Stimulated activated CD4-positive, alpha-beta T cell treated with anti-CD3 and anti-CD28 coated beads, Interleukin-1b, Interleukin-23, amount 100 ng/mL, for 4 hours (primary cell): ENCODE measurements at regions not wholly inside any gene's neighbourhood (a gene's known extent, or its start where the extent isn't known, plus 50 kb on each side); places are given as distances from the start of the nearest gene placed in this dataset.

Experiments used
- DNase-seq, 2 donors: peaks; one replicate each; pipeline ENCODE4 v3.0.0-alpha.2; 2020; ENCODE audit warnings: low read depth in 2 of 2

DNA sequence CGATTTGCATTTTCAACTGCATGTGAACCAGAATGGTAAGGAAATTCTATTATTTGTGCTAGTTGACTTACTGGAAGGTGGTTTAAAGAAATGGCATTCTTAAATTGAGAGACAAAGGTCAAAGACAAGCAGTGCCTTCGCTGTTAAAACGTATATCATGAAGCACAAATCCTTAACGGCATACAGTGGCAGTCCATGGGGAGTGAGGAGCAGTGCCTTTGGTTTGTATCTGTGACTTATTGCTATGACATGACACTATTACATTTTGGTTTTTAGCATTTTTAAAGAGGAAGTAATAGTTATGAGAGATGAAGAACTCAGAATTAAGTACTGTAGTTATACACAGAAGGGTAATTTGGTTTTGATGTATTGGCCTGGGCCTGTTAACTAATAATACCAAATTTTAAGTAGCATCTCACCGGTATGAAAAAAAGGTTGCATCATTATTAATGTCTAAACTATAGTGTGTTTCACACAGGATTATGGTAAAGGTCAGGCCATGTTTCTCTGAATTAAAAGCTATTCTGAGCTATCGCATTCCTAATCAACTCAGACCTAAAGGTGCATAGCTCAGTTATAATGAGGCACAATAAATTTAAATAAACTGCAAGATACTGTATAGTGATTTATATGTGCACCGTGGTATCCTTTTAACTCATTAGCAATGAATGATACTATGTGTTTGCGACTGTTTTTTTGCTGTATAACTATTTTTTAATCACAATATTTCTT is 339.8 kb upstream of the ARRDC3 start:
- DNase-seq = no peak

- DNase-seq = no peak
Measured at GRCh38 chr5:91712718-91713117, 329.6 kb upstream of the ARRDC3 start.

DNA sequence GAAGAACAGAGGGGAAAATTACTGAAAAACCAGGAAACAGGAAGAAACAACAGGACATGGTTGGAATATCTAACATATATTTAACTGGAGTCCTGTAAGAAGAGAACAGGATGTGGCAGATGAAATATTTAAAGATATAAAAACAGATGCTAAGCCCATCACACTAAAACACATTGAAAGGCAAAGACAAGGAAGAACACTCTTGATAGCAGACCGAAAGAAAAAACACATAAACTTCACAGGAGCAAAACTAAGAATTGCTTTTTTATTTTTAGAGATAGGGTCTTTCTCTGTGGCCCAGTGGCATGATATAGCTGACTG is 324.4 kb upstream of the ARRDC3 start:
- no peak for DNase-seq

GRCh38 chr5:91706785-91707520 is 323.8 kb upstream of the ARRDC3 start:
- no peak for DNase-seq

DNA sequence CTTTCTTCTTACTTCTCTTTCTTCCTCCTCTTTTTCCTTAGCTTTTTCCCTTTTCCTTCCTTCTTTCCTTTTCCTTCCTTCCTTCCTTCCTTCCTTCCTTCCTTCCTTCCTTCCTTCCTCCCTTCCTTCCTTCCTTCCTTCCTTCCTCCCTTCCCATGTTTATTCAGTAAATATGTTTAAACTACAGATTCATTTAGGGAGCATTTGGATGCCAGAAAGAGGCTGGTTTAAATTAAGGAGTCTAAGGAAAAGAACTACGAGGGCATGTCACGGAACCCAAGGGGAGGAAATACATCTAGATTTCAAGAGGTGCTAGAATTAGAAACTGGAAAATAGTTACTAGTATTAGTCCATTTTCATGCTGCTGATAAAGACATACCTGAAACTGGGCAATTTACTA is 320.0 kb upstream of the ARRDC3 start:
- no peak for DNase-seq

DNA sequence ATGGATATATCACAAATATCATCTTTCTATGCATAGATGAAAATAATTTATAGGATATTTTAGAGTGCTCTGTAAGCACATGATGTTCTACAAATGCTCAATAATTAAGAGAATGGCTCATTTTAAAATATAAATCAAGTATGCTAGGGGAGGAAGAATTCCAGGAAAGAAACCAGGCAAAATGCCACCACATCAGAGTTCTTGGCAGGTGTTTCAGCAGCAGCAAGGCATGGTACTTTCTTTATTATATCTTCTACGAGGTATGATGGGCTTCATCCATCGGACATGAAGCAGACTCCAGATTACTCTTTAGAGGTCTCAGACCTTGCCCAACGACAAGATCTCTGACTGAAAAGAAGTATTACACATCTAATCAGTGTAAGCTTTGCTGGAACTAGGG is 316.3 kb upstream of the ARRDC3 start:
- no peak for DNase-seq

DNA sequence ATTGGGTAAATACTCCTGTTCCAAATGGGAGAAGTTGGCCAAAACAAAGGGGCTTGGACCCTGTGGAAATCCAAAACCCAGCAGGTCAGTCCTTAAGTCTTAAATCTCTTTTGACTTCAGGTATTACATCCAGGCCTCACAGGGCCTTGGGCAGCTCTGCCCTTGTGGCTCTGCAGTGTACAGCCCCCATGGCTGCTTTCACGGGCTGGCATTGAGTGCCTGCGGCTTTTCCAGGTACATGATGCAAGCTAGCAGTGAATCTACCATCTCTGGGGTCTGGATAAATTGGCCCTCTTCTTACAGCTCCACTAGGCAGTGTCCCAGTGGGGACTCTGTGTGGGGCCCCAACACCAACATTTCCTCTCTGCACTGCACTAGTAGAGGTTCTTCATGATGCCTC is 308.5 kb upstream of the ARRDC3 start:
- DNase-seq = no peak

DNA sequence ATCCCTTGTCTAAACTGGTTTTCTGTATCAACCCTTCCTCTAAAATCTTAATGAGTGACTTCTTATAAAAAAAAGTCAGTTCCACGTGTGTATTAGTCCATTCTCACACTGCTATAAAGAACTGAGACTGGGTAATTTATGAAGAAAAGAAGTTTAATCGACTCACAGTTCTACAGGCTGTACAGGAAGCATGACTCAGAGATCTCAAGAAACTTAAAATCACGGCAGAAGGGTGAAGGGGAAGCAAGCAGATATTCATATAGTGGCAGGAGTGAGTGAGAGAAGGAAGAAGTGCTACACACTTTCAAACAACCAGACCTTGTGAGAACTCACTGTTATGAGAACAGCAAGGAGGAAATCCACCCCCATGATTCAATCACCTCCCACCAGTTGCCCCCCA is 307.8 kb upstream of the ARRDC3 start:
- no peak for DNase-seq

GRCh38 chr5:91687430-91687829 is 304.3 kb upstream of the ARRDC3 start:
- no peak for DNase-seq

GRCh38 chr5:91684625-91685024 is 301.5 kb upstream of the ARRDC3 start:
- DNase-seq = no peak

DNA sequence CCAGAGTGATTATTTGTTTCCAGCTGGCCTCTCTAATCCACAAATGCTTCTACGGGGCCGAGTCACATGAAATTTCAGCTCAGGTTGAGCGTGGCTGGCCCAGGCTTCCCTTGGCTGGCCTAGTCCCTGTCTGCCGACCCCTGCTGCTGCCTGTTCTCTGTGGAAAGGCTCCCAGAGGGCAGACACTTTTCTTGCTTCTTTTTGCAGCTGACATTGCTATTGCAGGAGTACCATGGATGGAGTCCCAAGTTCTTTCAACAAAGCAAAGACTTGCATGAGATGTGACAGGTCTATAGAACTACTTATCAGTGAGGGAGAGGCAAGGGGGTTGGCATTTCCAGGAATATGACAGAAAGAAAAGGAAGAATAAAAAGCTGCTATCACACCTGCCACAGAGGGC is 287.4 kb upstream of the ARRDC3 start:
- DNase-seq = no peak

GRCh38 chr5:91670122-91670521 is 287.0 kb upstream of the ARRDC3 start:
- no peak for DNase-seq

DNA sequence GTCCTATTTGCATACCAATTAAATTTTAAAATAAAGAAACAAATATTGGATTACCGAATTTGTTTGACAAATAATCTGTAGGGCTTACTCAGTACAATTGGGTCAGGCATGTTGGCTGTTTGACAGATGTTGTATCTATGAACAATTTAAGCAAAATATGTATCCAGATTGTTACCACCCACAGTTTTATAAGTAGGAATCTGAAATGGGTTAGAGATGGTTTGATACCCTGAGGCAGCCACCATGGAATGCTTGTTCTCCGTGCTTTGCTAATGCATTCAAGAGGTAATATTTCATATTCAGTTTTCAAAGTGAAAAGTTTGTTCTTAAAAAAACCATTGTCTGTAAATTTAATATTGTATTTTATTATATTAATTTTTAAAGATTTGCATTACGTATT is 285.1 kb upstream of the ARRDC3 start:
- DNase-seq = no peak

DNA sequence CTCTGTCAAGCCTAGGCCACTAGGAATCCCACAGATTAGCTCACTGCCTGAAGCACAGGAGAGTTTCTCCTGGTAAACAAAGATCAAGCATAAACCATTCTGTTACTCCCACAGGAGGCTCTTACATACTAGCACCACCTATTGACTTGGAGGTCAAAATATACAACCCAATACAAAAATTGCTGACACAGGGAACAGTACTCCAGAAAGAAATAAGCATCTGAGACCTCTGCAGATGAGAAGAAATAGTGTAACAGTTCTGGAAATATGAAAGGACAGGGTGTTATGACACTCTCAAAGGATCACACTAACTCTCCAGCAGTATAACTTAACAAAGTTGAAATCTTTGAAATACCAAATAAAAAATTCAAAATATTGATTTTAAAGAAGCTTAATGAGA is 269.6 kb upstream of the ARRDC3 start:
- DNase-seq = no peak

- DNase-seq = no peak
Measured at GRCh38 chr5:91651704-91652103, 268.6 kb upstream of the ARRDC3 start.

DNA sequence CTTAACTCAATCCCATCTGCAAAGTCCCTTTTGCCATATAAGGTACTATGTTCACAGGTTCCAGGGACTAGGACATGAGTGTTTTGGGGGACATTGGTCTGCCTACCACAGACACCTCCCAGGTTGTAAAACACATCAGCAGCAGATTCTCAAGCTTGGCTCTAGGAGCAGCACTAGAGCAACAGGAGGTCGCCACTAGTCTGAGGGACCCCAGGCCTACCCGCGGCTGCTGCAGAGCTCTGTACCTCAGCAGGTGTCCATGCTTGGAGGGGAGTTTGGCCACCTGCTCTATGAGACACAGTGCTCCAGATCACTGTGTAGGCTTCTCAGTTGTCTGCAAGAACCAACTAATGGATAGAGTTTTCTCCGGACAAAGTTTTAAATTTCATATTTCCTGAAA is 262.2 kb upstream of the ARRDC3 start:
- no peak for DNase-seq

GRCh38 chr5:91643797-91644196 is 260.7 kb upstream of the ARRDC3 start:
- no peak for DNase-seq

DNA sequence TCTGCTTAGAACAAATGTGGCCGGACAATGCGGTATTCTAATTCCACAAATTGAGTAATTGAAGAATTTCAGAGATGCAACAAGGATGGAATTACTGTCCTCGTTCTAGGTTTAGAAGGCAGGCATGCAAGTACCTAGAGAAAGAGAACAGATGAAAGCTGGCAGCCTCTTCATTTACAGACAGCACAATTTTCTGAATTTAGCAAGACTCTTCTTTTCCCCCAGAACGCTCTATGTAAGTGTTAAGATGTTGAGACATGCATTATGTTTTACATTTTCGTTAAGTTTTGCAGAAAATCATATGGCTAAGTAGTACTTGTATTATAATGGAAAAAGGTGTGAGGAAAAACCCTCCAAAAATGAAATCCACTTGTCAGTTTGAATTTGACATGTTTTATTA is 259.5 kb upstream of the ARRDC3 start:
- DNase-seq = no peak

DNA sequence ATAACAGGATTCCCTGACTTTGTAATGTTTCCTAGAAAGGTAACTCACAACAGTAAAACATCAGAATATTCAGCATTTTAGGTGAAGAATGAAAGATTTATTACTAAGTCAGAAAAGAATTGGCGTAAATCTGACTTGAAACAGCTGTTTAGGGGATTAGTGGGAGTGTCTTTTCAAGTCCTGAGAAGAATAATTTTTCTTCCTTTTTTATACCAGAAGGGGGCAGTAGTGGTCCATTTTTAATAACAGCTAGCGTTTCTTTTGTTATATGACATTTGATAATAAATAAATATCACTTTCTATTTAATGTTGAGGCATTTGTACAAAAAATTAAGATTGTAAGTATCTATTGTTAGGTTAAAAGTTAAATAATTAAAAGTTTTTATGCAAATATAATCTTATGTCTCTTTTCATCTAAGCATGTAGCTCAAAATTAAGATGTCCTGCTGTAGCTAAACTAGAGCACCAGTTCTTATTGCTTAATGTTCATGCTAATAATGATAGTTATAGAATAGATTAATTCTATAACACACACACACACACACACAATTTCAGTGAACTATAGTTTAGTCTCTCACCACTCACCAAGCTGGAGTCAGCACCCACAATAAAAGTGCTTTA is 258.7 kb upstream of the ARRDC3 start:
- DNase-seq = no peak

GRCh38 chr5:91639744-91640143 is 256.6 kb upstream of the ARRDC3 start:
- DNase-seq = no peak

DNA sequence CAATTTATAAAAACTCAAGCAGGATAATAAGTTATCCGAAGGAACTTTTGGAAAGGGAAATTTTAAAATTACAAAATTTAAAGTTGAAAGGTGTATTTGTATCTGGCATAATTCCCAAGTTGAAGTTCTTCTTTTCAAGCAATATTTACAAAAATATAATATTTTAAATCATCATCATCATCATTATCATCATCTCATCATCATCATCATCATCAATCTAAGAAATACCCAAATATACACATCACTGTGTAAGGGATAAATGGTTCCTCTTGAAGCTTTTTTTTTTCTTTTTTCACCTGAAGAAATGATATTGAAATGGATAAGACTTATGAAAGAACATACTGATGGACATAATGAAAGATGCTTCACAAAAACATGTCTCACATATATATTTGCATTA is 254.9 kb upstream of the ARRDC3 start:
- DNase-seq = no peak

DNA sequence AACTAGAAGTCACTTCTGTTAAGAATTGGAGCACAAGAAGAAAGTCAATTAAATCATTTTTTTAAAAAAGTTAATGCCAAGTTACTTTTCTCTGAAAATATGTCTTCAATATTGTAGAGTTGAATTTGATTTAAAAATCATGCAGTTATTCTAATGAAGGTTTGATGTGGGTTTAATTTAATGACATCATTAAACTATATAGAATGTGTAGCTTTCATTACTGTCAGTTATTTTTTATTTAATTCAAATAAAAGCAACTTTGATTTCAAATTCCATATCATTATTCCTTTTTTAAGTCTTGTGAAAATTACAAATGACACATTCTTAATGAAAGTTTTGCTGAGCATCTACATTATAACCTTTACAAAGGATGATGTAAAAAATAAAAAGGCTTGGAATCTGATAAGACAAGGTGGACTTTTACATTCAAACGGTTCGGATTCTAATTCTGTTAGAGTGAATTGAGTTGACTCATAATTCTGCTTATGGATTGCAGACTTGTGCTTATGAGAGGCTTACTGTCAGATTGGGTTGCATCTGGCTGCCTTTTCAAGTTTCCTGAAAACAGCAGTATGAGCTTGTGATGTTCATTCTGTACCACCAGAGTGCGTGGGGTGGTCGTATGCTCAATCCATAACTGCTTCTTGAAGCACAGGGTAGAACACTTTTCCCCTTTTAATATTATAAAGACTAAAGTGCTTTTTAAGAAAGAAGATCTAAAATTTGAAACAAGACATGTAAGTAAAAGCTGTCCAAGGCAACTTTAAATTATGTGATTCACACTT is 253.0 kb upstream of the ARRDC3 start:
- no peak for DNase-seq

- no peak for DNase-seq
Measured at GRCh38 chr5:91632871-91633270, 249.8 kb upstream of the ARRDC3 start.
